ENCODE measurements at regions not wholly inside any gene's neighbourhood (a gene's known extent, or its start where the extent isn't known, plus 50 kb on each side); places are given as distances from the start of the nearest gene placed in this dataset.

- TF ChIP-seq GABPA (IDR thresholded peaks at IDR 0.05; ENCODE audit: low read depth) (no peak), CTCF (IDR thresholded peaks at IDR 0.05; ENCODE audit: insufficient read depth, low read length) (no peak)
These were observed 104.8 kb upstream of the FN1 start for GRCh38 chr2:215540658-215541057.

All from HL-60 (cell line).